Liver (tissue), 8 donors: ENCODE measurements at regions not wholly inside any gene's neighbourhood (a gene's known extent, or its start where the extent isn't known, plus 50 kb on each side); places are given as distances from the start of the nearest gene placed in this dataset.

Experiments
- DNase-seq: peaks from one replicate; pipeline ENCODE4 v3.0.0-alpha.2; 2017; ENCODE audit warnings: low spot score
- H3K27ac ChIP-seq, 2 donors: one replicate each; pipeline ENCODE4 v1.7.0; 2013; ENCODE audit warnings: inconsistent platforms in 2 of 2, low read length in 2 of 2, control low read depth in 1 of 2, low read depth in 1 of 2, mild to moderate bottlenecking in 1 of 2
- H3K27me3 ChIP-seq, 4 donors: one replicate each; pipeline versions ENCODE4 v1.6.1 to v1.7.0; 2013; ENCODE audit warnings: low read length in 3 of 4, inconsistent platforms in 1 of 4, mild to moderate bottlenecking in 1 of 4, moderate library complexity in 1 of 4; ENCODE audit not compliant: control insufficient read depth in 4 of 4, insufficient read depth in 4 of 4
- H3K36me3 ChIP-seq, 4 donors: one replicate each; pipeline versions ENCODE4 v1.6.1 to v1.7.0; 2013; ENCODE audit warnings: low read length in 3 of 4, mild to moderate bottlenecking in 3 of 4, low read depth in 1 of 4, moderate library complexity in 1 of 4; ENCODE audit not compliant: control insufficient read depth in 4 of 4, insufficient read depth in 3 of 4
- H3K4me1 ChIP-seq, 4 donors: one replicate each; pipeline versions ENCODE4 v1.6.1 to v1.7.0; 2013; ENCODE audit warnings: low read length in 3 of 4, mild to moderate bottlenecking in 3 of 4, moderate library complexity in 1 of 4; ENCODE audit not compliant: control insufficient read depth in 4 of 4, insufficient read depth in 4 of 4
- H3K4me3 ChIP-seq, 3 donors: one replicate each; pipeline versions ENCODE4 v1.6.1 to v1.7.0; 2013; ENCODE audit warnings: low read length in 3 of 3, control low read depth in 1 of 3, low read depth in 1 of 3, mild to moderate bottlenecking in 1 of 3
- H3K9ac ChIP-seq, 2 donors: one replicate each; pipeline ENCODE4 v1.7.0; 2013; ENCODE audit warnings: low read length in 2 of 2, mild to moderate bottlenecking in 2 of 2, moderate library complexity in 2 of 2, control low read depth in 1 of 2, low read depth in 1 of 2
- H3K9me3 ChIP-seq, 4 donors: one replicate each; pipeline versions ENCODE4 v1.6.1 to v1.7.0; 2013; ENCODE audit warnings: low read length in 3 of 4; ENCODE audit not compliant: control insufficient read depth in 4 of 4
- CTCF ChIP-seq: fragments of 150-350 bp; IDR thresholded peaks from 2 replicates; pipeline ENCODE4 v1.5.1; 2017; ENCODE audit warnings: improper control_type of control experiment, low read depth, low read length; ENCODE audit not compliant: missing input control
- EGR1 ChIP-seq, 2 donors: IDR thresholded peaks; 2 replicates each; pipeline ENCODE4 v1.6.1; 2016 to 2018; ENCODE audit warnings: antibody characterized with exemption in 2 of 2, low read depth in 2 of 2
- FOXA1 ChIP-seq: IDR thresholded peaks from 2 replicates; pipeline ENCODE4 v1.6.1; 2016; ENCODE audit warnings: antibody characterized with exemption
- FOXA2 ChIP-seq: IDR thresholded peaks from 2 replicates; pipeline ENCODE4 v1.6.1; 2016; ENCODE audit warnings: antibody characterized with exemption
- GABPA ChIP-seq, 2 donors: IDR thresholded peaks in 1 of 2; conservative IDR thresholded peaks in 1 of 2; 2 replicates each; pipeline ENCODE4 v1.6.1; 2016; ENCODE audit warnings: antibody characterized with exemption in 2 of 2, mild to moderate bottlenecking in 1 of 2, moderate library complexity in 1 of 2
- HNF4A ChIP-seq, 2 donors: conservative IDR thresholded peaks; 2 replicates each; pipeline ENCODE4 v1.6.1; 2016; ENCODE audit warnings: antibody characterized with exemption in 2 of 2, mild to moderate bottlenecking in 2 of 2
- HNF4G ChIP-seq: IDR thresholded peaks from 2 replicates; pipeline ENCODE4 v1.6.1; 2016; ENCODE audit warnings: antibody characterized with exemption
- JUND ChIP-seq, 2 donors: IDR thresholded peaks; 2 replicates each; pipeline ENCODE4 v1.6.1; 2016; ENCODE audit warnings: antibody characterized with exemption in 2 of 2
- NR2F2 ChIP-seq: IDR thresholded peaks from 2 replicates; pipeline ENCODE4 v1.6.1; 2016; ENCODE audit warnings: antibody characterized with exemption
- RAD21 ChIP-seq, 2 donors: IDR thresholded peaks; 2 replicates each; pipeline ENCODE4 v1.6.1; 2016; ENCODE audit warnings: antibody characterized with exemption in 2 of 2, mild to moderate bottlenecking in 2 of 2
- REST ChIP-seq: IDR thresholded peaks from 2 replicates; pipeline ENCODE4 v1.6.1; 2016; ENCODE audit warnings: antibody characterized with exemption, mild to moderate bottlenecking
- RXRA ChIP-seq, 2 donors: IDR thresholded peaks; 2 replicates each; pipeline ENCODE4 v1.6.1; 2017 to 2018; ENCODE audit warnings: antibody characterized with exemption in 2 of 2, mild to moderate bottlenecking in 1 of 2
- SP1 ChIP-seq: IDR thresholded peaks from 2 replicates; pipeline ENCODE4 v1.6.1; 2018; ENCODE audit warnings: antibody characterized with exemption, mild to moderate bottlenecking
- TAF1 ChIP-seq: conservative IDR thresholded peaks from 2 replicates; pipeline ENCODE4 v1.6.1; 2016; ENCODE audit warnings: antibody characterized with exemption, mild to moderate bottlenecking
- YY1 ChIP-seq: IDR thresholded peaks from 2 replicates; pipeline ENCODE4 v1.6.1; 2016; ENCODE audit warnings: antibody characterized with exemption, mild to moderate bottlenecking
- ZBTB33 ChIP-seq: IDR thresholded peaks from 2 replicates; pipeline ENCODE4 v1.6.1; 2016; ENCODE audit warnings: antibody characterized with exemption
- WGBS: extraction: QIAGEN DNeasy Blood & Tissue Kit; methylation state at CpG from one replicate; pipeline ENCODE4 v1.1.7; 2013; 5-methylcytosine and 5-hydroxymethylcytosine counted together
- TF ChIP-seq, protein P1 (sequence below): IDR thresholded peaks from 2 replicates; pipeline ENCODE4 v1.6.1; 2016; ENCODE audit warnings: antibody characterized with exemption
- TF ChIP-seq, protein P2 (sequence below): IDR thresholded peaks from 2 replicates; pipeline ENCODE4 v1.6.1; 2016; ENCODE audit warnings: antibody characterized with exemption
- donor health status: healthy.
- donor health status: healthy.
- donor health status: healthy.
- donor health status: healthy.
- donor health status: healthy.

- no peak overlapping the region for H3K4me3 ChIP-seq
- no peak overlapping the region for H3K27ac ChIP-seq
- no peak for DNase-seq
- no peaks in the 10 kb centered on the region for H3K9me3 ChIP-seq
- no peak overlapping the region for H3K9ac ChIP-seq
- H3K4me1 ChIP-seq = peaks cover 0 to 6% (median 2%) of the 10 kb centered on the region in 4 donors
- WGBS = 82% methylated on average over 9 of the region's 9 CpGs
- H3K36me3 ChIP-seq = no peaks in the 10 kb centered on the region
- peaks cover 0 to 3% (median 0%) of the 10 kb centered on the region in 4 donors for H3K27me3 ChIP-seq
- no peak for TF ChIP-seq RXRA (IDR thresholded peaks at IDR 0.05)
- no peak for TF ChIP-seq NR2F2
- TF ChIP-seq YY1 = no peak
- TF ChIP-seq, protein P1, sequence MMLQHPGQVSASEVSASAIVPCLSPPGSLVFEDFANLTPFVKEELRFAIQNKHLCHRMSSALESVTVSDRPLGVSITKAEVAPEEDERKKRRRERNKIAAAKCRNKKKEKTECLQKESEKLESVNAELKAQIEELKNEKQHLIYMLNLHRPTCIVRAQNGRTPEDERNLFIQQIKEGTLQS = no peak
- TF ChIP-seq RAD21 (IDR thresholded peaks at IDR 0.05) = no peak
- TF ChIP-seq HNF4A (conservative IDR thresholded peaks at IDR 0.05) = no peak
- no peak for TF ChIP-seq JUND (IDR thresholded peaks at IDR 0.05)
- TF ChIP-seq FOXA2 = no peak
- TF ChIP-seq SP1 = no peak
- TF ChIP-seq HNF4G = no peak
- TF ChIP-seq GABPA (IDR thresholded peaks at IDR 0.05 in 1 of 2, conservative IDR thresholded peaks at IDR 0.05 in 1 of 2) = no peak
- TF ChIP-seq REST = no peak
- TF ChIP-seq, protein P2, sequence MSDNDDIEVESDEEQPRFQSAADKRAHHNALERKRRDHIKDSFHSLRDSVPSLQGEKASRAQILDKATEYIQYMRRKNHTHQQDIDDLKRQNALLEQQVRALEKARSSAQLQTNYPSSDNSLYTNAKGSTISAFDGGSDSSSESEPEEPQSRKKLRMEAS = no peak
- TF ChIP-seq CTCF = no peak
- TF ChIP-seq ZBTB33 = no peak
- no peak for TF ChIP-seq TAF1
- TF ChIP-seq EGR1 (IDR thresholded peaks at IDR 0.05; ENCODE audit: low read depth in 2 of 2) = no peak
- no peak for TF ChIP-seq FOXA1
Observed at GRCh38 chr14:97874394-97874793, 1077.2 kb downstream of the VRK1 start.
